Left forelimb (tissue), 1 donor: ENCODE measurements at regions not wholly inside any gene's neighbourhood (a gene's known extent, or its start where the extent isn't known, plus 50 kb on each side); places are given as distances from the start of the nearest gene placed in this dataset.

ENCODE experiments used
- DNase-seq: peaks from one replicate; pipeline ENCODE4 v3.0.0-alpha.2; 2018; ENCODE audit warnings: low spot score

GRCh38 chr14:85382341-85382740 is 147.6 kb upstream of the FLRT2 start:
- DNase-seq: no peak

- DNase-seq: no peak
Observed at GRCh38 chr14:85387181-85387580, 142.8 kb upstream of the FLRT2 start.

GRCh38 chr14:85390236-85390635 is 139.7 kb upstream of the FLRT2 start:
- DNase-seq: no peak

- no peak for DNase-seq
Observed at GRCh38 chr14:85391455-85391854, 138.5 kb upstream of the FLRT2 start.

- no peak for DNase-seq
Observed at GRCh38 chr14:85391892-85392291, 138.1 kb upstream of the FLRT2 start.

GRCh38 chr14:85399186-85399585 is 130.8 kb upstream of the FLRT2 start:
- no peak for DNase-seq

- DNase-seq: no peak
Observed at GRCh38 chr14:85400678-85401077, 129.3 kb upstream of the FLRT2 start.

GRCh38 chr14:85401384-85401783 is 128.6 kb upstream of the FLRT2 start:
- DNase-seq: no peak

GRCh38 chr14:85402569-85403162 is 127.3 kb upstream of the FLRT2 start:
- no peak for DNase-seq

- no peak for DNase-seq
Observed at GRCh38 chr14:85409481-85410210, 120.3 kb upstream of the FLRT2 start.

GRCh38 chr14:85412756-85413155 is 117.2 kb upstream of the FLRT2 start:
- no peak for DNase-seq

- no peak for DNase-seq
Observed at GRCh38 chr14:85413836-85414526, 116.0 kb upstream of the FLRT2 start.

- DNase-seq: no peak
Observed at GRCh38 chr14:85415015-85415712, 114.8 kb upstream of the FLRT2 start.

- no peak for DNase-seq
Observed at GRCh38 chr14:85416771-85417170, 113.2 kb upstream of the FLRT2 start.

- no peak for DNase-seq
Observed at GRCh38 chr14:85417396-85417795, 112.5 kb upstream of the FLRT2 start.

GRCh38 chr14:85418721-85419120 is 111.2 kb upstream of the FLRT2 start:
- no peak for DNase-seq

- no peak for DNase-seq
Observed at GRCh38 chr14:85420278-85420677, 109.7 kb upstream of the FLRT2 start.

- no peak for DNase-seq
Observed at GRCh38 chr14:85420707-85421106, 109.2 kb upstream of the FLRT2 start.

- DNase-seq: no peak
Observed at GRCh38 chr14:85421186-85421877, 108.6 kb upstream of the FLRT2 start.

- no peak for DNase-seq
Observed at GRCh38 chr14:85423889-85424288, 106.1 kb upstream of the FLRT2 start.

- no peak for DNase-seq
Observed at GRCh38 chr14:85425507-85425906, 104.4 kb upstream of the FLRT2 start.
